Mesodermal cell (in vitro differentiated cells): ENCODE measurements at regions not wholly inside any gene's neighbourhood (a gene's known extent, or its start where the extent isn't known, plus 50 kb on each side); places are given as distances from the start of the nearest gene placed in this dataset.

ENCODE experiments used
- H3K27ac ChIP-seq: 2 replicates; pipeline ENCODE4 v1.7.0; 2013; ENCODE audit warnings: mild to moderate bottlenecking, low read depth, low read length, moderate library complexity; ENCODE audit not compliant: severe bottlenecking
- H3K36me3 ChIP-seq: 2 replicates; pipeline ENCODE4 v1.7.1; 2013; ENCODE audit warnings: mild to moderate bottlenecking, low read length, moderate library complexity; ENCODE audit not compliant: control insufficient read depth, insufficient read depth
- H3K4me1 ChIP-seq: one replicate; pipeline ENCODE4 v1.7.1; 2013; ENCODE audit warnings: mild to moderate bottlenecking, low read length; ENCODE audit not compliant: insufficient read depth, control insufficient read depth, poor library complexity, severe bottlenecking
- H3K4me3 ChIP-seq: 2 replicates; pipeline ENCODE4 v1.7.0; 2013; ENCODE audit warnings: low read length, control low read depth, mild to moderate bottlenecking; ENCODE audit not compliant: insufficient read depth, poor library complexity, severe bottlenecking; ENCODE audit errors: extremely low read depth
- H3K9me3 ChIP-seq: 2 replicates; pipeline ENCODE4 v1.7.1; 2013; ENCODE audit warnings: mild to moderate bottlenecking, low read length, moderate library complexity; ENCODE audit not compliant: control insufficient read depth
- WGBS, 2 experiments: methylation state at CpG; one replicate each; pipeline ENCODE4 v1.1.5; 2013; ENCODE audit warnings: missing lambda C conversion rate in 2 of 2; ENCODE audit not compliant: insufficient coverage in 2 of 2; 5-methylcytosine and 5-hydroxymethylcytosine counted together

DNA sequence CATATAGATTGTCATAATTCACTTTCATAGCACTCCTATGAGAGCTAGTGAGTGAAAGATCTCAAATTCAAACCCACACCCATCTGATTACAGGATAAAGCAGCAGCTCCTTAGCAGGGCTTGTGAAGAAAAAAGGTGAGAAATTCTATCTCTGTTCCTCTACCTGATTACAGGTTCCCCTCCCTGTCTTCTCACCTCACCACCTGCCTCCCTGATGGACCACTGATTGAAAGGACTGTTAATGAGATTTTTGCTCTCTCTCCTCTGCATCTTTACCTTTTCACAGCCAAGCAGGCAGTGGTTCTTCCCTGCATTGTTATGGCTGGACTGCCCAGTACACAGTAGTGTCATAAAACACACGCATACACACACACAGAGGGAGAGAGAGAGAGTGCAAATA lies 228.5 kb downstream of the MTERF1 start:
- WGBS, 2 experiments, result 100% methylated on average over 1 of the region's 1 CpG; no CpG with 5 or more reads in 1 of the 2 experiments
- no peaks in the 10 kb centered on the region for H3K36me3 ChIP-seq
- H3K4me3 ChIP-seq, result no peak overlapping the region

DNA sequence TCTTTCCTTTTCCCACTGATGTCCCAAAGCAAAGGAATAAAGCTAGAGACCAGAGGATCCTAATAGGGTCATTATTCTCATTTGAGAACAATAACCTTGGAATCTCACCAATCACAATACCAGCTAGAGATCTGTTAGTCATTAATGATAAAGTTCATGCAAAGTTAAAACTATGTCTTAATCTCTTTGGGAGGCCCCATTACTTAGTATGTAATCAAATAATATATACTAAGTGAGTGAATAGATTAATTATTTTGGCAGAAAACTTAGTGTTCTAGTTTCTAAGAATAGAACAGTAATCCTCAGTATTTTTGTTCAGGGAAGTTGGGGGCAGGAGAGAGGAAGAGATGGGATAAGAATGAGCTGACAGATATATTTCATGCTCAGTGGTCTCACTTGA lies 227.2 kb downstream of the MTERF1 start:
- H3K4me1 ChIP-seq, result no peaks in the 10 kb centered on the region
- no peaks in the 10 kb centered on the region for H3K36me3 ChIP-seq
- H3K27ac ChIP-seq, result no peak overlapping the region
- H3K9me3 ChIP-seq, result no peaks in the 10 kb centered on the region
- H3K4me3 ChIP-seq, result no peak overlapping the region

More for the DNA sequence above, 228.5 kb downstream of the MTERF1 start:
- no peaks in the 10 kb centered on the region for H3K4me1 ChIP-seq
- no peaks in the 10 kb centered on the region for H3K9me3 ChIP-seq
- no peak overlapping the region for H3K27ac ChIP-seq

DNA sequence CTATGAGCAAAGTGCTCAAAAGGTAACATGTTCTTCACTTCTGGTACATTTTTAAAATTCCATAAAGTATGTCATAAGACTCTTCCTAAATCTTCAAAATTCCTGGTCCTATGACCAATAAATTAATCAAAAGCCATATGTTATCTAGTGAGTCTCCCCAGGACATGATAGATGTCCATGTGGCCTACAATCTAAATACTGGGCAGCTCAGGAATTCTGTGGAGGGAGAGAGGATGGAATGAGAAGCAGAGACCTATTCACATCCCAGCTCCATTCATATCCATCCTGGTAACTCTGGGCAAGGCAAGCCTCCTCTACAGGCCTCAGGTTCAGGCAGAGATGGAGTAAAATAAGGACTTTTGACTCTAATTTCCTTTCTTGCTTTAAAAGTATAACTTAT lies 224.8 kb downstream of the MTERF1 start:
- H3K4me3 ChIP-seq, result no peak overlapping the region
- no peak overlapping the region for H3K27ac ChIP-seq
- no peaks in the 10 kb centered on the region for H3K9me3 ChIP-seq
- H3K4me1 ChIP-seq, result no peaks in the 10 kb centered on the region
- no peaks in the 10 kb centered on the region for H3K36me3 ChIP-seq

DNA sequence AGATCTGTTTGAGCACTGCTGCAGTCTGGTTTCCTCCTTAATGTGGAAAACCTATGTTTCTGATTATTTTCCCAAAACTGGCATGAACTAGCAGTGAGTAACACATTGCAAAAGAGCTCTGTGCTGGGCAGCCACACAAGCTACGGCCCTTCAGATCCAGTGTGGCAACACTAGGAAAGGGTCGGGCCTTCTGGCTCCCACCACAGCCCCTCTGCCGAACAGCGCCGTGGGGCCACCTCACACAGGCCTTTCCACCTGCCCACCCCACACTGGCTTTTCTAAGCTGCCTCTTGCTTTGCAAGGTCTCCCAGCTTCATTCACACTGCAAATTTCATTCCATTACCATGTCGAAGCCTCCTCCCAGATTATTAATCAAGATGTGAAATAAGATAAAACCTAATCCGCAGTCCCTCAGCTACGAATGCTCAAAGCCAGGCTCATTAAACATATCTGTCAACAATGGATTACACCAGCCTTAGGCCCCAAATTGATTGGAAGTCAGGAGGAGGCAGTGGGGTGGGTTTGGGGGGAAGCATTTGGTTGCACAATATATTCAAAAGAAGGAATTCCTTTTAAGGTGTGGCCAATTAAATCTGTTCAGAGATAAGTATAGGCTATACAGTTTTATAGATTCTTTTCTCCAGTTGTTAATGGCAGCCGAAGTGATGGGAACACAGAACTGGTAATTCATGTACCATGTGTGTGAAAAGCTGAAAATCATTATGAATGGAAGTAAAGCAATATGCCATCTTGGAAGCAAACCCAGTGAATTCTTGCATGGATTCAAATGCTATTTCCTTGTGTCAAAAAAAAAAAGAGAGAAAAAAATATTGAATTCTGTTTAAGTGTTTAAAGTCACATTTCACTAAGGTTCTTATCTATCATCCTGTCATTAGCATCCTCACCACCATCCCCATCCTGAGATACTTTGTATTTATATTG lies 223.7 kb downstream of the MTERF1 start:
- Histone ChIP-seq H3K9me3 (no peaks in the 10 kb centered on the region), H3K36me3 (no peaks in the 10 kb centered on the region), H3K27ac (no peak overlapping the region), H3K4me1 (no peaks in the 10 kb centered on the region), H3K4me3 (no peak overlapping the region)
- 90 to 94% methylated on average over 5 to 6 of the region's 9 CpGs for WGBS, 2 experiments

DNA sequence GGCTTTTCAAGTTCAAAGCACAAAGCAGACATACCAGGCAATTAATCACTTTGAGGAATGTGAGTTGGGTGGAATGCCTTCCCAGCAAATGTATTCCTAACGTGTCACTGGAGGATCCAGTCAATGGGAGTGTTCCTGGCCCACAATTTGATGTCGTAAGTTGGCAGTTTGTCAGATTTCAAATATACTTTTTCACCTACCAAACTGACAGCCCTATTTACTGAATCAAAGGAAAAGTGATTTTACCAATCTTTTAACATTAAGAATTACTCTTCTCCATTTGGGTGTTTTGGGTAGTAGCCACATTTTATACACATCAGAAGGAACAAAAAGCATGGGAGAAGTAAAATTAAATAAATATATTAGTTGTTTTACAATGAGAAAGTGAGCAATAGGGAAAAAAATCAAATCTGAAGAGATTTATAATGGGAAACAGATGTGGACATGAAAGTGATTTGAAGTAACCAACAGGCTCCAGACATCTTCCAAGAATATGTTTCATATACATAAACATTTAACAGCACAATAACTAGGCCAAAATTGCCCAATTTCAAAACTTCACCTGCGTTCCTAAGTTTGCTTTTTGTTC lies 222.9 kb downstream of the MTERF1 start:
- WGBS, 2 experiments, result 31 to 65% methylated on average over 2 of the region's 3 CpGs
- Histone ChIP-seq H3K27ac (no peak overlapping the region), H3K36me3 (no peaks in the 10 kb centered on the region), H3K4me1 (no peaks in the 10 kb centered on the region), H3K4me3 (no peak overlapping the region), H3K9me3 (no peaks in the 10 kb centered on the region)

DNA sequence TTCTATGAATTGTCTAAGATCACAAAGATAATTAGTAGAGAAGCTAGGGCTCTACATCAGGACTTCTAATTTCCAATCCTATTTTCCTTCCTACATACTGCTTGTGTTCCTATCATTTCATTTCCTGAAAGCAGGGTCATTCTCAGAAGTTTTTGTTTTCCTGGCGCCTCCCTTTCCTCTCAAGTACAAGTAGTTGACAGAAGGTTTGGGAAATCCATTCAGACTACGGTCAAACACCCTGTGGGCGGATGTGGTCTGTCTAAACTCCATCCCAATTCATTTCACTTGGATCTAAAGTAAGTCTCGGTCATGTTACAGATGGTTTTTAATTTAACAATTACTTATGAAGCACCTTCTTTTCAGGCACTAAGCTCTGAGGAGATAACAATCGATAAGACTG lies 221.4 kb downstream of the MTERF1 start:
- no peaks in the 10 kb centered on the region for H3K36me3 ChIP-seq
- WGBS, 2 experiments, result 83 to 88% methylated on average over 2 to 3 of the region's 5 CpGs
- H3K27ac ChIP-seq, result no peak overlapping the region
- H3K4me1 ChIP-seq, result no peaks in the 10 kb centered on the region
- H3K9me3 ChIP-seq, result no peaks in the 10 kb centered on the region
- H3K4me3 ChIP-seq, result no peak overlapping the region

DNA sequence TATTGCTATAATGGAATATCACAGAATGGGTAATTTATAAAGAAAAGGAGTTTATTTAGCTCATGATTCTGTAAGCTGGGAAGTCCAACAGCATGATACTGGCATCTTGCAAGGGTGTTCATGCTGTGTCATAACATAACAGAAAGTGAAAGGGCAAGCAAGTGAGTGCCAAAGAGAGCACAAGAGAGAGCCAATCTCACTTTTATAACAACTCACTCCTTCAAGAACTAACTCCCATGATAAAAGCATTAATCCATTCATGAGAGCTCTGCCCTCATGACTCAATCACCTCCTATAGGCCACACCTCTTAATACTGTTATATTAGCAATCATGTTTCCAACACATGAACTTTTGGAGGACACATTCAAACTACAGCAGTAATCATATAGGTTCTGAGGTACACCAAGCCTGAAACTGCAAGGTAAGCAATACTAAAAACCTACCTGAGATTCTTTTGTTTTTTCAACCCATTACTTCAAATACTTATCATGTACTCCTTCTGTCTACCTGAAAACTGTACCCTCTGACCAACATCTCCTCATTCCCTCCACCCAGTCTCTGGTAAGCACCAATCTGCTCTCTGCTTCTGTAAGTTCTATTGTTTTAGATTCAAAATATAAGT lies 219.7 kb downstream of the MTERF1 start:
- Histone ChIP-seq H3K36me3 (no peaks in the 10 kb centered on the region), H3K27ac (no peak overlapping the region), H3K9me3 (no peaks in the 10 kb centered on the region), H3K4me1 (no peaks in the 10 kb centered on the region), H3K4me3 (no peak overlapping the region)

DNA sequence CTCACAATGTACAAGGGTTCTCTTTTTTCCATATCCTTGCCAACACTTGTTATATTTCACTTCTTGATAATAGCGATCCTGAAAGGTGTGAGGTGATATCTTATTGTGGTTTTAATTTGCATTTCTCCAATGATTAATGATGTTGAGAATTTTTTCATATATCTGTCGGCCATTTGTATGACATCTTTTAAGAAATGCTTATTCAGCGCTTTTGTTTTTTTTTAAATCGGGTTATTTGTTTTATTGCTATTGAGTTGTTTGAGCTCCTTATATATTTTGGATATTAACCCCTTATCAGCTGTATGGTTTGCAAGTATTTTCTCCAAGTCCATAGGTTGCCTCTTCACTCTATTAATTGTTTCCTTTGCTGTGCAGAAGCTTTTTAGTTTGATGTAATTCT lies 218.8 kb downstream of the MTERF1 start:
- H3K4me3 ChIP-seq, result no peak overlapping the region
- H3K4me1 ChIP-seq, result no peaks in the 10 kb centered on the region
- no peaks in the 10 kb centered on the region for H3K9me3 ChIP-seq
- no peaks in the 10 kb centered on the region for H3K36me3 ChIP-seq
- H3K27ac ChIP-seq, result no peak overlapping the region
- 67% methylated on average over 1 of the region's 4 CpGs; no CpG with 5 or more reads in 1 of the 2 experiments for WGBS, 2 experiments

DNA sequence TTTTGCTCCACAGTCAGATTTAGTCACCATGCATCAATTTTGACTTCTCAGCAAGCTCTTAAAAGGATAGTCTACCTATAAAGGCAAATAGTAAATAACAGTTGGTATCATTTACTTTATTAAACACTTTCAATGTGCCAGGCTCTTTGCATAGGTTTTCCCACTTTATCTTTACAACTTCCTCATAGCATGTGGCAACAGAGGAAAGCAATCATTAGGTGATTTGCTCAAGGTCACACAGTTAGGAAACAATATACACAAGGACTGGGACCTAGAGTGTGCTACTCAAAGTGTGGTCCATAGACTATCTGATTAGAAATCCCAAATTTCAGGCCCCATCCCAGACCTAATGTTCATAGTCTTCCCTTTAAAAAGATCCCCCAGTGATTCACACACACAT lies 212.3 kb downstream of the MTERF1 start:
- H3K4me1 ChIP-seq, result no peaks in the 10 kb centered on the region
- H3K36me3 ChIP-seq, result no peaks in the 10 kb centered on the region
- no peaks in the 10 kb centered on the region for H3K9me3 ChIP-seq
- H3K27ac ChIP-seq, result no peak overlapping the region
- no peak overlapping the region for H3K4me3 ChIP-seq

DNA sequence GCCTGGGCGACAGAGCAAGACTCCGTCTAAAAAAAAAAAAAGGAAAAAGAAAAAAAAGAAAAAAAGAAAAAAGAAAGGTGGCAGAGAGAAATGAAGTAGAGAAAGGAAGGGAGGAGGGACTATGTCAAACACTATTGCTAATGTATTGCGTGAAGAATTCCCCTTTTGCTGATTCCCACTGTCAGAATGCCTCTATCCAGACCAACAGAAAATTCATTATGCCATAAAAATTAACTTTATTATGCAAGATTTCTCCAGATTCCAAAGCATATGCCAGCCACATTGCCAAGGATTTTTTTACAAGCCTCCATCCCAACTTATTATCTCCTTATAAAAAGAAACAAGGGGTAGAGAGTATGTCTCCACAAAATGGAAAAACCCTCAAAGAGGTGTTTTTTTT lies 209.3 kb downstream of the MTERF1 start:
- Histone ChIP-seq H3K36me3 (no peaks in the 10 kb centered on the region), H3K27ac (no peak overlapping the region), H3K9me3 (no peaks in the 10 kb centered on the region), H3K4me3 (no peak overlapping the region), H3K4me1 (no peaks in the 10 kb centered on the region)
- 94% methylated on average over 3 of the region's 3 CpGs; no CpG with 5 or more reads in 1 of the 2 experiments for WGBS, 2 experiments

DNA sequence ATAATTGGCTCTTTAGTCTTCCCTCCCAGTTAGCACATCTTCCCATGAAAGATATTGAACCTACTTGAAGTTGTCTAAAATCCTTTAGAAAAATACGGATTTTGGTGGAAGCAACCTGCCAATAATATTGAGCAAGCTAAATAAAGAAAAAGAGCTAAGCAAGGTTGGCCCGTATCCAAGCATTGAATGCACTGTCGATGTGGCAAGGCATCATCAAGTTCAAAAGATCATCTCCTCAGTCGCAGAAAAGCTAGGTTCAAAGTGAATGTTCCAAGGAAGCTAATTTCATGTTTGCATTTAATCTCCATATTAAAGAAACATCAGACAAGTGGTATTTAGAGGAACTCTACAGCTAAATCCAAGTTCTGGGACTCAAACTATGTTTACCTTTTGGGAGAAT lies 206.0 kb downstream of the MTERF1 start:
- 91 to 95% methylated on average over 4 of the region's 4 CpGs for WGBS, 2 experiments
- no peaks in the 10 kb centered on the region for H3K36me3 ChIP-seq
- H3K27ac ChIP-seq, result no peak overlapping the region
- peaks cover 2% of the 10 kb centered on the region for H3K9me3 ChIP-seq
- H3K4me3 ChIP-seq, result no peak overlapping the region
- H3K4me1 ChIP-seq, result no peaks in the 10 kb centered on the region
